CD14-positive monocyte (primary cell): ENCODE measurements at regions not wholly inside any gene's neighbourhood (a gene's known extent, or its start where the extent isn't known, plus 50 kb on each side); places are given as distances from the start of the nearest gene placed in this dataset.
"Not testable (repeated sequence)": the region's sequence is repeated elsewhere in the genome, so short reads cannot be mapped to it uniquely, and the experiment has no call there.

ENCODE experiments used
- DNase-seq, 3 donors: peaks; one replicate each; pipeline ENCODE4 v3.0.0-alpha.2; 2011 to 2022
- H2AFZ ChIP-seq: 2 replicates; pipeline ENCODE4 v1.6.0; 2012; ENCODE audit warnings: mild to moderate bottlenecking, low read depth, low read length, inconsistent platforms; ENCODE audit not compliant: insufficient read depth, poor library complexity, severe bottlenecking
- H3K27ac ChIP-seq, 2 donors: 1 replicate in 1 of 2; 2 replicates in 1 of 2; pipeline ENCODE4 v1.5.1; 2012 to 2013; ENCODE audit warnings: low read length in 2 of 2, control low read depth in 1 of 2, inconsistent platforms in 1 of 2, low read depth in 1 of 2, mild to moderate bottlenecking in 1 of 2
- H3K27me3 ChIP-seq, 2 donors: one replicate each; pipeline versions ENCODE4 v1.6.0 to v1.6.1; 2011 to 2013; ENCODE audit warnings: low read length in 2 of 2; ENCODE audit not compliant: control insufficient read depth in 2 of 2, insufficient read depth in 2 of 2
- H3K36me3 ChIP-seq, 2 donors: replicated peaks in 1 of 2; 1 replicate in 1 of 2; 2 replicates in 1 of 2; pipeline versions ENCODE4 v1.5.1 to v1.6.1; 2012 to 2013; ENCODE audit warnings: low read length in 2 of 2, control low read depth in 1 of 2, inconsistent platforms in 1 of 2, mild to moderate bottlenecking in 1 of 2; ENCODE audit not compliant: insufficient read depth in 2 of 2, control insufficient read depth in 1 of 2
- H3K4me1 ChIP-seq, 2 donors: 1 replicate in 1 of 2; 2 replicates in 1 of 2; pipeline versions ENCODE4 v1.5.1 to v1.6.1; 2012 to 2013; ENCODE audit warnings: low read length in 2 of 2, control low read depth in 1 of 2, inconsistent platforms in 1 of 2, mild to moderate bottlenecking in 1 of 2, moderate library complexity in 1 of 2; ENCODE audit not compliant: insufficient read depth in 2 of 2, control insufficient read depth in 1 of 2
- H3K4me2 ChIP-seq: replicated peaks from 2 replicates; pipeline ENCODE3; 2012; ENCODE audit warnings: low read length, moderate library complexity, mild to moderate bottlenecking; ENCODE audit not compliant: poor library complexity, severe bottlenecking; ENCODE audit errors: extremely low read depth
- H3K4me3 ChIP-seq, 3 experiments: fragments of 200-600 bp in 1 of 3; sonication (generic) in 1 of 3; replicated peaks in 1 of 3; 1 replicate in 2 of 3; 2 replicates in 1 of 3; pipeline ENCODE4 v1.5.1; 2011 to 2013; ENCODE audit warnings: low read length in 3 of 3, mild to moderate bottlenecking in 3 of 3, control low read depth in 2 of 3, low read depth in 2 of 3, inconsistent platforms in 1 of 3, moderate library complexity in 1 of 3
- H3K79me2 ChIP-seq: 2 replicates; pipeline ENCODE4 v1.6.0; 2012; ENCODE audit warnings: mild to moderate bottlenecking, control low read depth, inconsistent platforms, low read length, moderate library complexity; ENCODE audit not compliant: insufficient read depth
- H3K9ac ChIP-seq: 2 replicates; pipeline ENCODE4 v1.6.0; 2017; ENCODE audit warnings: low read length, mild to moderate bottlenecking; ENCODE audit not compliant: insufficient read depth, poor library complexity, severe bottlenecking
- H3K9me3 ChIP-seq, 2 donors: replicated peaks in 1 of 2; 1 replicate in 1 of 2; 2 replicates in 1 of 2; pipeline versions ENCODE4 v1.5.1 to v1.6.1; 2012 to 2013; ENCODE audit warnings: low read length in 2 of 2, control low read depth in 1 of 2; ENCODE audit not compliant: control insufficient read depth in 1 of 2, insufficient read depth in 1 of 2
- H4K20me1 ChIP-seq: 2 replicates; pipeline ENCODE4 v1.6.0; 2012; ENCODE audit warnings: mild to moderate bottlenecking, low read length, control low read depth, moderate library complexity; ENCODE audit not compliant: insufficient read depth
- H3K27ac Mint-ChIP-seq, 7 donors: one replicate each; pipeline ENCODE4 v1.8.0; 2020; ENCODE audit warnings: mild to moderate bottlenecking in 7 of 7, mixed read lengths in 7 of 7, moderate library complexity in 6 of 7, inconsistent platforms in 2 of 7
- H3K27me3 Mint-ChIP-seq, 3 donors: one replicate each; pipeline ENCODE4 v1.8.0; 2021 to 2022; ENCODE audit warnings: low read depth in 3 of 3, mild to moderate bottlenecking in 3 of 3, mixed read lengths in 3 of 3, moderate library complexity in 3 of 3, inconsistent platforms in 1 of 3
- H3K36me3 Mint-ChIP-seq, 2 donors: one replicate each; pipeline ENCODE4 v1.8.0; 2020; ENCODE audit warnings: mixed read lengths in 2 of 2, inconsistent platforms in 1 of 2, mild to moderate bottlenecking in 1 of 2
- H3K4me1 Mint-ChIP-seq: one replicate; pipeline ENCODE4 v1.8.0; 2020; ENCODE audit warnings: mild to moderate bottlenecking, mixed read lengths
- H3K4me3 Mint-ChIP-seq, 2 donors: one replicate each; pipeline ENCODE4 v1.8.0; 2020; ENCODE audit warnings: mild to moderate bottlenecking in 2 of 2, mixed read lengths in 2 of 2, moderate library complexity in 1 of 2
- H3K9me3 Mint-ChIP-seq, 7 donors: one replicate each; pipeline ENCODE4 v1.8.0; 2020 to 2022; ENCODE audit warnings: mixed read lengths in 7 of 7, mild to moderate bottlenecking in 6 of 7, moderate library complexity in 6 of 7, inconsistent platforms in 2 of 7
- CTCF ChIP-seq: fragments of 200-600 bp; IDR thresholded peaks from one replicate; pipeline ENCODE4 v1.8.0; 2022; ENCODE audit warnings: antibody characterized with exemption, mild to moderate bottlenecking
- WGBS: methylation state at CpG from one replicate; pipeline ENCODE4 v1.1.5; 2013; ENCODE audit warnings: missing lambda C conversion rate; ENCODE audit not compliant: insufficient coverage; 5-methylcytosine and 5-hydroxymethylcytosine counted together
- intact Hi-C, 2 donors: fragments of 100-400 bp; cut with micrococcal nuclease; formaldehyde crosslinking; loops; one replicate each; pipeline versions ENCODE4 v1.15.0 to v1.15.1; 2023

GRCh38 chr6:27599859-27600532, 127.1 kb upstream of the ZNF184 start:
- Mint-ChIP-seq H3K9me3 (peaks cover 6 to 54% (median 44%) of the 10 kb centered on the region in 7 donors), H3K4me3 (no peak overlapping the region), H3K4me1 (peaks cover 5% of the 10 kb centered on the region), H3K27me3 (peaks cover 35 to 72% (median 57%) of the 10 kb centered on the region in 3 donors), H3K36me3 (no peaks in the 10 kb centered on the region), H3K27ac (peak overlapping the region in 1 of 7 donors; percentile 46)
- no peak for TF ChIP-seq CTCF
- Histone ChIP-seq H3K27ac (no peak overlapping the region), H2AFZ (no peak overlapping the region), H3K27me3 (peaks cover 16 to 56% of the 10 kb centered on the region in 2 donors), H3K4me1 (peaks cover 0 to 3% of the 10 kb centered on the region in 2 donors), H3K36me3 (no peaks in the 10 kb centered on the region), H3K9ac (no peak overlapping the region), H4K20me1 (no peaks in the 10 kb centered on the region), H3K4me3 (no peak overlapping the region), H3K79me2 (no peaks in the 10 kb centered on the region), H3K4me2 (no peak overlapping the region), H3K9me3 (peaks cover 37 to 40% of the 10 kb centered on the region in 2 donors)
- WGBS: 89% methylated on average over 11 of the region's 19 CpGs
- intact Hi-C loops: no loop called here
- no peak for DNase-seq

GRCh38 chr6:27597031-27597567, 124.2 kb upstream of the ZNF184 start:
- H3K4me1 ChIP-seq, H3K27ac Mint-ChIP-seq, H3K36me3 Mint-ChIP-seq, H2AFZ ChIP-seq, H3K4me2 ChIP-seq, H3K79me2 ChIP-seq, DNase-seq, H3K36me3 ChIP-seq, H3K4me3 ChIP-seq, H3K9ac ChIP-seq, intact Hi-C loops, H3K27ac ChIP-seq, H3K4me1 Mint-ChIP-seq, H4K20me1 ChIP-seq: not testable (repeated sequence)
- peaks cover 34 to 57% of the 10 kb centered on the region in 2 donors for H3K27me3 ChIP-seq
- H3K27me3 Mint-ChIP-seq: peaks cover 13 to 47% (median 34%) of the 10 kb centered on the region in 3 donors
- WGBS: 65% methylated on average over 9 of the region's 13 CpGs
- H3K4me3 Mint-ChIP-seq: peak overlapping the region in 1 of 2 donors; percentile 40
- peaks cover 22 to 44% of the 10 kb centered on the region in 2 donors for H3K9me3 ChIP-seq
- H3K9me3 Mint-ChIP-seq: peaks cover 3 to 41% (median 24%) of the 10 kb centered on the region in 7 donors
